Prostate gland (tissue), 2 donors: ENCODE measurements at regions not wholly inside any gene's neighbourhood (a gene's known extent, or its start where the extent isn't known, plus 50 kb on each side); places are given as distances from the start of the nearest gene placed in this dataset.

Source experiments
- POLR2A ChIP-seq: fragments of 450-650 bp; IDR thresholded peaks from one replicate; pipeline ENCODE4 v1.6.1; 2016; ENCODE audit warnings: antibody characterized with exemption, mild to moderate bottlenecking
- POLR2AphosphoS5 ChIP-seq: sonication (generic); formaldehyde crosslinking; IDR thresholded peaks from one replicate; pipeline ENCODE4 v1.6.1; 2017; ENCODE audit warnings: antibody characterized with exemption
- TF ChIP-seq, protein P1 (sequence below), 4 experiments: fragments of 200-600 bp in 2 of 4; fragments of 450-650 bp in 2 of 4; sonication (generic) in 2 of 4; IDR thresholded peaks; 1 replicate in 3 of 4; 2 replicates in 1 of 4; pipeline ENCODE4 v1.5.1; 2016 to 2019; ENCODE audit warnings: antibody characterized with exemption in 4 of 4, mild to moderate bottlenecking in 2 of 4, moderate library complexity in 2 of 4

DNA sequence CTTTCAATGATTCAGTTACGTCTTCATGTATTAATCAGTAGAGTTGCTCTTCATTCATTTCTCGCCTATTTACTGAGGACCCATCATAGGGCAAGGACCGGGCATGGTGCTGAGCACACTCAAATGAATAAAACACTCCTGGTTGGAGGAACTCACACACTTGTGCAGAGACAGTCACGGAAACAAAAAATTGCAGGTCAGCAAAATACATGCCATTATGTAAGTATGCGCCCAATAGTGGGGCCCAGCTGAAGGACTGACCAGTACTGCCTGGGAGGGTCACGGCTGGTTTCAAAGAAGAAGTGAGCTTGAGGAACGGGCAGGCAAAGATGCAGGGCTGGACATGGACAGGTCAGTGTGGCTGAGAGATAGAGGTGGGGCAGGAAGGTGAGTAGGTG, 102.9 kb downstream of the DDX1 start:
- TF ChIP-seq, protein P1, sequence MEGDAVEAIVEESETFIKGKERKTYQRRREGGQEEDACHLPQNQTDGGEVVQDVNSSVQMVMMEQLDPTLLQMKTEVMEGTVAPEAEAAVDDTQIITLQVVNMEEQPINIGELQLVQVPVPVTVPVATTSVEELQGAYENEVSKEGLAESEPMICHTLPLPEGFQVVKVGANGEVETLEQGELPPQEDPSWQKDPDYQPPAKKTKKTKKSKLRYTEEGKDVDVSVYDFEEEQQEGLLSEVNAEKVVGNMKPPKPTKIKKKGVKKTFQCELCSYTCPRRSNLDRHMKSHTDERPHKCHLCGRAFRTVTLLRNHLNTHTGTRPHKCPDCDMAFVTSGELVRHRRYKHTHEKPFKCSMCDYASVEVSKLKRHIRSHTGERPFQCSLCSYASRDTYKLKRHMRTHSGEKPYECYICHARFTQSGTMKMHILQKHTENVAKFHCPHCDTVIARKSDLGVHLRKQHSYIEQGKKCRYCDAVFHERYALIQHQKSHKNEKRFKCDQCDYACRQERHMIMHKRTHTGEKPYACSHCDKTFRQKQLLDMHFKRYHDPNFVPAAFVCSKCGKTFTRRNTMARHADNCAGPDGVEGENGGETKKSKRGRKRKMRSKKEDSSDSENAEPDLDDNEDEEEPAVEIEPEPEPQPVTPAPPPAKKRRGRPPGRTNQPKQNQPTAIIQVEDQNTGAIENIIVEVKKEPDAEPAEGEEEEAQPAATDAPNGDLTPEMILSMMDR (IDR thresholded peaks at IDR 0.05) = no peak
- TF ChIP-seq POLR2AphosphoS5 = no peak
- TF ChIP-seq POLR2A = no peak
